GM23338 (cell line): ENCODE measurements at regions not wholly inside any gene's neighbourhood (a gene's known extent, or its start where the extent isn't known, plus 50 kb on each side); places are given as distances from the start of the nearest gene placed in this dataset.

Source experiments
- ATAC-seq: fragments of 200-7000 bp; cut with Tn5 transposase; 3 replicates; pipeline ENCODE4 v1.9.1; 2020
- DNase-seq: peaks from one replicate; pipeline ENCODE4 v3.0.0-alpha.2; 2015; ENCODE audit warnings: low spot score
- H2AFZ ChIP-seq: fragments of 200-600 bp; sonication (generic); 2 replicates; pipeline ENCODE4 v1.8.0; 2016; ENCODE audit warnings: antibody characterized with exemption, mild to moderate bottlenecking, moderate library complexity
- H3F3A ChIP-seq: fragments of 200-600 bp; sonication (generic); replicated peaks from 2 replicates; pipeline ENCODE4 v1.8.0; 2017; ENCODE audit warnings: antibody characterized with exemption, mixed run types, low read depth
- H3K27ac ChIP-seq: fragments of 200-600 bp; sonication (generic); 2 replicates; pipeline ENCODE4 v1.6.1; 2016; ENCODE audit warnings: low read depth
- H3K27me3 ChIP-seq: fragments of 200-600 bp; sonication (generic); 2 replicates; pipeline ENCODE4 v1.8.0; 2016; ENCODE audit warnings: mild to moderate bottlenecking, mixed run types, moderate library complexity; ENCODE audit not compliant: insufficient read depth
- H3K36me3 ChIP-seq: fragments of 200-600 bp; sonication (generic); 2 replicates; pipeline ENCODE4 v1.8.0; 2016; ENCODE audit warnings: mild to moderate bottlenecking; ENCODE audit not compliant: insufficient read depth
- H3K4me1 ChIP-seq: fragments of 200-600 bp; sonication (generic); 2 replicates; pipeline ENCODE4 v1.8.0; 2016; ENCODE audit warnings: mild to moderate bottlenecking, moderate library complexity; ENCODE audit not compliant: insufficient read depth
- H3K4me2 ChIP-seq: fragments of 200-600 bp; sonication (generic); 2 replicates; pipeline ENCODE4 v1.7.1; 2017; ENCODE audit warnings: mixed run types
- H3K4me3 ChIP-seq: fragments of 200-600 bp; sonication (generic); 2 replicates; pipeline ENCODE4 v1.6.1; 2016; ENCODE audit warnings: mixed run types
- H3K79me2 ChIP-seq: fragments of 200-600 bp; sonication (generic); replicated peaks from 2 replicates; pipeline ENCODE4 v1.8.0; 2017; ENCODE audit warnings: mild to moderate bottlenecking; ENCODE audit not compliant: insufficient read depth
- H3K9me2 ChIP-seq: fragments of 200-600 bp; sonication (generic); 2 replicates; pipeline ENCODE4 v1.8.0; 2017; ENCODE audit not compliant: insufficient read depth
- H4K20me1 ChIP-seq: fragments of 200-600 bp; sonication (generic); replicated peaks from 2 replicates; pipeline ENCODE4 v1.8.0; 2017; ENCODE audit warnings: mild to moderate bottlenecking; ENCODE audit not compliant: insufficient read depth
- H3K27ac Mint-ChIP-seq: 2 replicates; pipeline ENCODE4 v1.8.0; 2020; ENCODE audit warnings: inconsistent platforms, mild to moderate bottlenecking, moderate library complexity, mixed read lengths
- H3K27me3 Mint-ChIP-seq: 3 replicates; pipeline ENCODE4 v1.8.0; 2022; ENCODE audit warnings: low read depth, mild to moderate bottlenecking, moderate library complexity, mixed read lengths, inconsistent platforms; ENCODE audit not compliant: insufficient read depth, poor library complexity
- H3K36me3 Mint-ChIP-seq: 3 replicates; pipeline ENCODE4 v1.8.0; 2021; ENCODE audit warnings: low read depth, mild to moderate bottlenecking, inconsistent platforms, moderate library complexity, mixed read lengths
- H3K4me1 Mint-ChIP-seq: 3 replicates; pipeline ENCODE4 v1.8.0; 2020; ENCODE audit warnings: mild to moderate bottlenecking, inconsistent platforms, mixed read lengths
- H3K4me3 Mint-ChIP-seq: 3 replicates; pipeline ENCODE4 v1.8.0; 2021; ENCODE audit warnings: moderate library complexity, mild to moderate bottlenecking, inconsistent platforms, mixed read lengths
- H3K9me3 Mint-ChIP-seq: 3 replicates; pipeline ENCODE4 v1.8.0; 2020; ENCODE audit warnings: moderate library complexity, mild to moderate bottlenecking, inconsistent platforms, mixed read lengths
- EZH2 ChIP-seq: fragments of 200-600 bp; sonication (generic); IDR thresholded peaks from one replicate; pipeline ENCODE4 v1.8.0; 2017; ENCODE audit warnings: antibody characterized with exemption, mild to moderate bottlenecking, low read depth; ENCODE audit not compliant: unreplicated experiment
- JUNB ChIP-seq: IDR thresholded peaks from one replicate; pipeline ENCODE4 v1.6.1; 2016; ENCODE audit warnings: antibody characterized with exemption; ENCODE audit not compliant: unreplicated experiment
- NANOG ChIP-seq: IDR thresholded peaks from 2 replicates; pipeline ENCODE4 v1.6.1; 2016; ENCODE audit warnings: antibody characterized with exemption, borderline replicate concordance
- POLR2AphosphoS5 ChIP-seq: IDR thresholded peaks from 2 replicates; pipeline ENCODE4 v1.6.1; 2016; ENCODE audit warnings: antibody characterized with exemption, low read depth
- ZNF331 ChIP-seq: fragments of 250-450 bp; sonication (Bioruptor Pico); IDR thresholded peaks from 2 replicates; pipeline ENCODE4 v1.5.0; 2020; ENCODE audit warnings: low read depth, mild to moderate bottlenecking, moderate library complexity
- TF ChIP-seq, protein P1 (sequence below): fragments of 250-450 bp; sonication (Bioruptor Pico); IDR thresholded peaks from 2 replicates; pipeline ENCODE4 v1.5.0; 2020; ENCODE audit warnings: mild to moderate bottlenecking, moderate library complexity
- TF ChIP-seq, protein P2 (sequence below), 2 experiments: fragments of 200-600 bp in 1 of 2; sonication (generic) in 1 of 2; conservative IDR thresholded peaks; 2 replicates each; pipeline versions ENCODE4 v1.5.1 to v1.6.1; 2016 to 2017; ENCODE audit warnings: antibody characterized with exemption in 2 of 2, low read depth in 2 of 2, mild to moderate bottlenecking in 2 of 2, moderate library complexity in 1 of 2
- TF ChIP-seq, protein P3 (sequence below): IDR thresholded peaks from 2 replicates; pipeline ENCODE4 v1.6.1; 2016; ENCODE audit warnings: antibody characterized with exemption

DNA sequence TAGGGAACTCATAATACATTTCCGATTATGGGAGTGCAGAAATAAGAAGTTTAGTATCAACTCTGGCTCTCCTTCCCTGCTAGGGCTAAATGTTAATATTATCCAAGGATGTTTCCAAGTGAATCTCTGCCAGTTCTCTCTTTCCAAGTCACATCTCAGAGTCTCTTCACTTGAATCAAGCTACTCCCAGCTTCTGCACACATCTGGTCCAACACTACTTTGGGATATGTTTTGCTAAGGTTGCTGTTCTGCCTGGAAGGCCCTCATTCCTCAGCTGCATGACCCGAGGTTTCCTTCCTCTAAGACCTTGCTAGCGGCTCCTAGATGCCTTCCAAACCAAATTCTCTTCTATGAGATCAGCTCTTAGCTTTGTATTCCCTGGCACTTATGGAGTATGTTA lies 331.8 kb downstream of the GJA1 start:
- ATAC-seq: no peak

DNA sequence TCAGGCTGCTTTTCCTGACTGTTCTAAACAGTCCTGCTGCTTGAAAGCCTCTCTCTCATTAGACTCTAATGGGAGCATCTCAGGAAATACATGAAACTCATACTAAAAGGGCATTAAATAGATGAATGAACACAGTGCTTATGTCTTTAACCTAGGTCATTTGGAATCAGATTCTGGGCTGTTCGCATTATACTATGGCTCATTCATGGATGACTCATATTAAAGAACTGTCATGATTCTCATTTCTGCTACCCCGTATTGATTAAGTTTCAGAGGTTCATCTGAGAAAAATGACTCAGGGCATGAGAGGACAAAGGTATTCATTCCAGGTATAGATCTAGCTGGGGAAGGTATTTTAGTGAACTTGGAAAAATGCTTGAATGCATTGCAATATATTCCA lies 335.5 kb downstream of the GJA1 start:
- H3K4me1 ChIP-seq: no peaks in the 10 kb centered on the region
- no peak for ATAC-seq
- no peak overlapping the region for H3K4me2 ChIP-seq
- H3K79me2 ChIP-seq: no peaks in the 10 kb centered on the region
- no peak overlapping the region for H2AFZ ChIP-seq
- Mint-ChIP-seq H3K4me1 (no peaks in the 10 kb centered on the region), H3K36me3 (no peaks in the 10 kb centered on the region), H3K27me3 (peaks cover 2% of the 10 kb centered on the region), H3K9me3 (no peaks in the 10 kb centered on the region), H3K4me3 (no peak overlapping the region), H3K27ac (no peak overlapping the region)
- H3K9me2 ChIP-seq: no peaks in the 10 kb centered on the region; the same call in 1 of the 2 replicates
- no peaks in the 10 kb centered on the region for H3K27me3 ChIP-seq
- H4K20me1 ChIP-seq: no peaks in the 10 kb centered on the region
- H3K4me3 ChIP-seq: no peak overlapping the region
- H3K36me3 ChIP-seq: no peaks in the 10 kb centered on the region
- no peaks in the 10 kb centered on the region for H3F3A ChIP-seq
- no peak overlapping the region for H3K27ac ChIP-seq
- DNase-seq: no peak
- TF ChIP-seq, protein P1, sequence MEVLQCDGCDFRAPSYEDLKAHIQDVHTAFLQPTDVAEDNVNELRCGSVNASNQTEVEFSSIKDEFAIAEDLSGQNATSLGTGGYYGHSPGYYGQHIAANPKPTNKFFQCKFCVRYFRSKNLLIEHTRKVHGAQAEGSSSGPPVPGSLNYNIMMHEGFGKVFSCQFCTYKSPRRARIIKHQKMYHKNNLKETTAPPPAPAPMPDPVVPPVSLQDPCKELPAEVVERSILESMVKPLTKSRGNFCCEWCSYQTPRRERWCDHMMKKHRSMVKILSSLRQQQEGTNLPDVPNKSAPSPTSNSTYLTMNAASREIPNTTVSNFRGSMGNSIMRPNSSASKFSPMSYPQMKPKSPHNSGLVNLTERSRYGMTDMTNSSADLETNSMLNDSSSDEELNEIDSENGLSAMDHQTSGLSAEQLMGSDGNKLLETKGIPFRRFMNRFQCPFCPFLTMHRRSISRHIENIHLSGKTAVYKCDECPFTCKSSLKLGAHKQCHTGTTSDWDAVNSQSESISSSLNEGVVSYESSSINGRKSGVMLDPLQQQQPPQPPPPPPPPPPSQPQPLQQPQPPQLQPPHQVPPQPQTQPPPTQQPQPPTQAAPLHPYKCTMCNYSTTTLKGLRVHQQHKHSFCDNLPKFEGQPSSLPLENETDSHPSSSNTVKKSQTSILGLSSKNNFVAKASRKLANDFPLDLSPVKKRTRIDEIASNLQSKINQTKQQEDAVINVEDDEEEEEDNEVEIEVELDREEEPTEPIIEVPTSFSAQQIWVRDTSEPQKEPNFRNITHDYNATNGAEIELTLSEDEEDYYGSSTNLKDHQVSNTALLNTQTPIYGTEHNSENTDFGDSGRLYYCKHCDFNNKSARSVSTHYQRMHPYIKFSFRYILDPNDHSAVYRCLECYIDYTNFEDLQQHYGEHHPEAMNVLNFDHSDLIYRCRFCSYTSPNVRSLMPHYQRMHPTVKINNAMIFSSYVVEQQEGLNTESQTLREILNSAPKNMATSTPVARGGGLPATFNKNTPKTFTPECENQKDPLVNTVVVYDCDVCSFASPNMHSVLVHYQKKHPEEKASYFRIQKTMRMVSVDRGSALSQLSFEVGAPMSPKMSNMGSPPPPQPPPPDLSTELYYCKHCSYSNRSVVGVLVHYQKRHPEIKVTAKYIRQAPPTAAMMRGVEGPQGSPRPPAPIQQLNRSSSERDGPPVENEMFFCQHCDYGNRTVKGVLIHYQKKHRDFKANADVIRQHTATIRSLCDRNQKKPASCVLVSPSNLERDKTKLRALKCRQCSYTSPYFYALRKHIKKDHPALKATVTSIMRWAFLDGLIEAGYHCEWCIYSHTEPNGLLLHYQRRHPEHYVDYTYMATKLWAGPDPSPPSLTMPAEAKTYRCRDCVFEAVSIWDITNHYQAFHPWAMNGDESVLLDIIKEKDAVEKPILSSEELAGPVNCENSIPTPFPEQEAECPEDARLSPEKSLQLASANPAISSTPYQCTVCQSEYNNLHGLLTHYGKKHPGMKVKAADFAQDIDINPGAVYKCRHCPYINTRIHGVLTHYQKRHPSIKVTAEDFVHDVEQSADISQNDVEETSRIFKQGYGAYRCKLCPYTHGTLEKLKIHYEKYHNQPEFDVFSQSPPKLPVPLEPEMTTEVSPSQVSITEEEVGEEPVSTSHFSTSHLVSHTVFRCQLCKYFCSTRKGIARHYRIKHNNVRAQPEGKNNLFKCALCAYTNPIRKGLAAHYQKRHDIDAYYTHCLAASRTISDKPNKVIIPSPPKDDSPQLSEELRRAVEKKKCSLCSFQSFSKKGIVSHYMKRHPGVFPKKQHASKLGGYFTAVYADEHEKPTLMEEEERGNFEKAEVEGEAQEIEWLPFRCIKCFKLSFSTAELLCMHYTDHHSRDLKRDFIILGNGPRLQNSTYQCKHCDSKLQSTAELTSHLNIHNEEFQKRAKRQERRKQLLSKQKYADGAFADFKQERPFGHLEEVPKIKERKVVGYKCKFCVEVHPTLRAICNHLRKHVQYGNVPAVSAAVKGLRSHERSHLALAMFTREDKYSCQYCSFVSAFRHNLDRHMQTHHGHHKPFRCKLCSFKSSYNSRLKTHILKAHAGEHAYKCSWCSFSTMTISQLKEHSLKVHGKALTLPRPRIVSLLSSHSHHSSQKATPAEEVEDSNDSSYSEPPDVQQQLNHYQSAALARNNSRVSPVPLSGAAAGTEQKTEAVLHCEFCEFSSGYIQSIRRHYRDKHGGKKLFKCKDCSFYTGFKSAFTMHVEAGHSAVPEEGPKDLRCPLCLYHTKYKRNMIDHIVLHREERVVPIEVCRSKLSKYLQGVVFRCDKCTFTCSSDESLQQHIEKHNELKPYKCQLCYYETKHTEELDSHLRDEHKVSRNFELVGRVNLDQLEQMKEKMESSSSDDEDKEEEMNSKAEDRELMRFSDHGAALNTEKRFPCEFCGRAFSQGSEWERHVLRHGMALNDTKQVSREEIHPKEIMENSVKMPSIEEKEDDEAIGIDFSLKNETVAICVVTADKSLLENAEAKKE (CRISPR knock-in tag): no peak
- TF ChIP-seq POLR2AphosphoS5 (no peak), EZH2 (no peak), JUNB (no peak), ZNF331 (CRISPR knock-in tag) (no peak), NANOG (no peak)
- TF ChIP-seq, protein P2, sequence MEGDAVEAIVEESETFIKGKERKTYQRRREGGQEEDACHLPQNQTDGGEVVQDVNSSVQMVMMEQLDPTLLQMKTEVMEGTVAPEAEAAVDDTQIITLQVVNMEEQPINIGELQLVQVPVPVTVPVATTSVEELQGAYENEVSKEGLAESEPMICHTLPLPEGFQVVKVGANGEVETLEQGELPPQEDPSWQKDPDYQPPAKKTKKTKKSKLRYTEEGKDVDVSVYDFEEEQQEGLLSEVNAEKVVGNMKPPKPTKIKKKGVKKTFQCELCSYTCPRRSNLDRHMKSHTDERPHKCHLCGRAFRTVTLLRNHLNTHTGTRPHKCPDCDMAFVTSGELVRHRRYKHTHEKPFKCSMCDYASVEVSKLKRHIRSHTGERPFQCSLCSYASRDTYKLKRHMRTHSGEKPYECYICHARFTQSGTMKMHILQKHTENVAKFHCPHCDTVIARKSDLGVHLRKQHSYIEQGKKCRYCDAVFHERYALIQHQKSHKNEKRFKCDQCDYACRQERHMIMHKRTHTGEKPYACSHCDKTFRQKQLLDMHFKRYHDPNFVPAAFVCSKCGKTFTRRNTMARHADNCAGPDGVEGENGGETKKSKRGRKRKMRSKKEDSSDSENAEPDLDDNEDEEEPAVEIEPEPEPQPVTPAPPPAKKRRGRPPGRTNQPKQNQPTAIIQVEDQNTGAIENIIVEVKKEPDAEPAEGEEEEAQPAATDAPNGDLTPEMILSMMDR (conservative IDR thresholded peaks at IDR 0.05; ENCODE audit: low read depth in 2 of 2): no peak
- TF ChIP-seq, protein P3, sequence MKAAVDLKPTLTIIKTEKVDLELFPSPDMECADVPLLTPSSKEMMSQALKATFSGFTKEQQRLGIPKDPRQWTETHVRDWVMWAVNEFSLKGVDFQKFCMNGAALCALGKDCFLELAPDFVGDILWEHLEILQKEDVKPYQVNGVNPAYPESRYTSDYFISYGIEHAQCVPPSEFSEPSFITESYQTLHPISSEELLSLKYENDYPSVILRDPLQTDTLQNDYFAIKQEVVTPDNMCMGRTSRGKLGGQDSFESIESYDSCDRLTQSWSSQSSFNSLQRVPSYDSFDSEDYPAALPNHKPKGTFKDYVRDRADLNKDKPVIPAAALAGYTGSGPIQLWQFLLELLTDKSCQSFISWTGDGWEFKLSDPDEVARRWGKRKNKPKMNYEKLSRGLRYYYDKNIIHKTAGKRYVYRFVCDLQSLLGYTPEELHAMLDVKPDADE: no peak

More for the DNA sequence above, 331.8 kb downstream of the GJA1 start:
- Mint-ChIP-seq H3K36me3 (no peaks in the 10 kb centered on the region), H3K9me3 (no peaks in the 10 kb centered on the region), H3K27ac (no peak overlapping the region), H3K27me3 (peaks cover 2% of the 10 kb centered on the region), H3K4me1 (no peaks in the 10 kb centered on the region), H3K4me3 (no peak overlapping the region)
- no peak for DNase-seq
- TF ChIP-seq, protein P3: no peak
- no peaks in the 10 kb centered on the region for H3K27me3 ChIP-seq
- H3F3A ChIP-seq: no peaks in the 10 kb centered on the region
- H3K4me2 ChIP-seq: no peak overlapping the region
- no peaks in the 10 kb centered on the region for H4K20me1 ChIP-seq
- H3K36me3 ChIP-seq: no peaks in the 10 kb centered on the region
- H3K4me3 ChIP-seq: no peak overlapping the region
- H3K4me1 ChIP-seq: no peaks in the 10 kb centered on the region
- no peak overlapping the region for H3K27ac ChIP-seq
- H2AFZ ChIP-seq: peak overlapping the region; percentile 12
- H3K79me2 ChIP-seq: no peaks in the 10 kb centered on the region
- no peaks in the 10 kb centered on the region; the same call in 1 of the 2 replicates for H3K9me2 ChIP-seq
